Omental fat pad (tissue), 3 donors: ENCODE measurements at regions not wholly inside any gene's neighbourhood (a gene's known extent, or its start where the extent isn't known, plus 50 kb on each side); places are given as distances from the start of the nearest gene placed in this dataset.

Source experiments
- ATAC-seq: fragments of 150-250 bp; one replicate; pipeline ENCODE4 v1.9.1; 2016; ENCODE audit warnings: mild to moderate bottlenecking, moderate library complexity; ENCODE audit not compliant: low FRiP score
- DNase-seq: peaks from one replicate; pipeline ENCODE4 v3.0.0-alpha.2; 2019; ENCODE audit warnings: low spot score
- TF ChIP-seq, protein P1 (sequence below), 3 donors: fragments of 450-650 bp; IDR thresholded peaks; one replicate each; pipeline ENCODE4 v1.5.1; 2016 to 2017; ENCODE audit warnings: antibody characterized with exemption in 3 of 3, mild to moderate bottlenecking in 3 of 3, moderate library complexity in 2 of 3

DNA sequence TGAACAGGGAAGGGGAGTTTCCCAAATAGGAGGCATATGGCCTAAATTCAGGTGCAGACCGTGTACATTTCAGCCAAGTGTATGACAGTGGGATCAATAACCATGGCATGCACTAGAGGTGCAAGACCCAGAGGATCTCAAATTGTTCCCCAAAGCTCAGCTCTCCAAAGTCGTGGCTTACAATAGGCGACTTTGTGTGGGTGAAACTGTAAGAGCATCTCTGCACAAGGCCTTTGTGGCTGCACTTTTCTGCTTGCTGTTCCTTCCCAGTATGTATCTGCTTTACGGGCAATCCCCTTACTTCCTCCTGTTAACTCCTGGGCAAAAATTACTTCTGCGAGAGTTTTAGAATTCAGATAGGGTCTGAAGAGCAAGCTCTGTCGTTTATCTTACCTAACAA lies 518.3 kb upstream of the ZFP42 start:
- DNase-seq, result no peak
- TF ChIP-seq, protein P1, sequence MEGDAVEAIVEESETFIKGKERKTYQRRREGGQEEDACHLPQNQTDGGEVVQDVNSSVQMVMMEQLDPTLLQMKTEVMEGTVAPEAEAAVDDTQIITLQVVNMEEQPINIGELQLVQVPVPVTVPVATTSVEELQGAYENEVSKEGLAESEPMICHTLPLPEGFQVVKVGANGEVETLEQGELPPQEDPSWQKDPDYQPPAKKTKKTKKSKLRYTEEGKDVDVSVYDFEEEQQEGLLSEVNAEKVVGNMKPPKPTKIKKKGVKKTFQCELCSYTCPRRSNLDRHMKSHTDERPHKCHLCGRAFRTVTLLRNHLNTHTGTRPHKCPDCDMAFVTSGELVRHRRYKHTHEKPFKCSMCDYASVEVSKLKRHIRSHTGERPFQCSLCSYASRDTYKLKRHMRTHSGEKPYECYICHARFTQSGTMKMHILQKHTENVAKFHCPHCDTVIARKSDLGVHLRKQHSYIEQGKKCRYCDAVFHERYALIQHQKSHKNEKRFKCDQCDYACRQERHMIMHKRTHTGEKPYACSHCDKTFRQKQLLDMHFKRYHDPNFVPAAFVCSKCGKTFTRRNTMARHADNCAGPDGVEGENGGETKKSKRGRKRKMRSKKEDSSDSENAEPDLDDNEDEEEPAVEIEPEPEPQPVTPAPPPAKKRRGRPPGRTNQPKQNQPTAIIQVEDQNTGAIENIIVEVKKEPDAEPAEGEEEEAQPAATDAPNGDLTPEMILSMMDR (IDR thresholded peaks at IDR 0.05), result no peak
- ATAC-seq, result no peak

DNA sequence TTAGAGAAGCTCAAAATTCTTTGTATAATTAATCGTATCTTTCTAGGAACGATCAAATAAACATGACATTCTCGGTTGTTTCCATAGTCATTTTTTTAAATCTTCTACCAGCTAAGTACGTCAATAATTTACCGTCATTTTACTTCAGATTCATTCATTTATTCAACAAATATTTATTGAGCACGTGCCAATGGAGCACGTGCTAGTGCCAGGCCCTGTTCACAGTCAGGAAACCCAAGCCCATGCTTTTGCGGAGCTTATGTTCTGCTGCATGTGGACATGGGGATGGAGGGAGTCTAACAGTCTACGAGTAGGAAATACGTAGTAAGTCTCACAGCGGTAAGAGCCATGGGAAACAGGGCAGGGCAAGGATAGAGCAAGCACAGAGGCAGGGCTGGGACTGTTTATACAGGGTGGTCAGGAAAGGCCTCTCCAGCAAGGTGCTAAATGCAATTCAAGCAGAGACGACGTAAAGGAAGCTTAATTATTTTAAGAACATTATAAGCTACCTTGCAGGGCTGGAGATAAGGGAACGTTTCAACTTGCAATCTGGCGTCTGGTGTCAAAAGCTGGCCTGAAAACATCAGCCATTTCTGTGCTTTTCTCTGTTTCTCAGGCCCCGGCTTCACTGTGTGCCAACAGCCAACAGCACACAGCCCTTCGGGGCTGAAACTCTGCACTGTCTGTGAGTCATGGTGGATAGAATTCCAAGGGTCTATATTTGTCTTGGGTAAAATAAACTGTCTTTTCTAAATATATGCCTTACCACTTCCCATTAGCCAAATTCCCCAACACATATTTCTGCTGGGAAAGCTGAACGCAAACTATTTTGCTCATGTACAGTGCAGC lies 517.1 kb upstream of the ZFP42 start:
- DNase-seq, result no peak
- ATAC-seq, result no peak

DNA sequence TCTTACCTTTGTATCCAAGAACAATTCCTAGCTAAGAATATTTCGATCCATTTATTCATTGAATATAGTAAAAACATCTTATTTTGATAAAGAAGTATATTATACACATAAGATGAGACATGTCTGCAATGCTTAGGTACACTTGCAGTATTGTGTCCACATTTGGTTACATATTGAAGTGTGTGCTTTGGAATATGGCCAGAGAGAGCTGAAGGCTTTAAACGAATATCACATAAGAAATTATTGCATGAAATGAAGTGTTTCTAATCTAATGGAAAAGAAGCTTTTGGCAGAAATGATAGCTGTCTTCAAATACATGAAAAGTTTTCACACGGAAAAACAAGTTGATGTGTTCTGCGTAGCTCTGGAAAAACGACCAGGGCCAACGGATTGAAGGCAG lies 516.1 kb upstream of the ZFP42 start:
- no peak for ATAC-seq
- DNase-seq, result no peak
- TF ChIP-seq, protein P1 (IDR thresholded peaks at IDR 0.05), result no peak

More for the DNA sequence above, 517.1 kb upstream of the ZFP42 start:
- TF ChIP-seq, protein P1 (IDR thresholded peaks at IDR 0.05), result no peak

DNA sequence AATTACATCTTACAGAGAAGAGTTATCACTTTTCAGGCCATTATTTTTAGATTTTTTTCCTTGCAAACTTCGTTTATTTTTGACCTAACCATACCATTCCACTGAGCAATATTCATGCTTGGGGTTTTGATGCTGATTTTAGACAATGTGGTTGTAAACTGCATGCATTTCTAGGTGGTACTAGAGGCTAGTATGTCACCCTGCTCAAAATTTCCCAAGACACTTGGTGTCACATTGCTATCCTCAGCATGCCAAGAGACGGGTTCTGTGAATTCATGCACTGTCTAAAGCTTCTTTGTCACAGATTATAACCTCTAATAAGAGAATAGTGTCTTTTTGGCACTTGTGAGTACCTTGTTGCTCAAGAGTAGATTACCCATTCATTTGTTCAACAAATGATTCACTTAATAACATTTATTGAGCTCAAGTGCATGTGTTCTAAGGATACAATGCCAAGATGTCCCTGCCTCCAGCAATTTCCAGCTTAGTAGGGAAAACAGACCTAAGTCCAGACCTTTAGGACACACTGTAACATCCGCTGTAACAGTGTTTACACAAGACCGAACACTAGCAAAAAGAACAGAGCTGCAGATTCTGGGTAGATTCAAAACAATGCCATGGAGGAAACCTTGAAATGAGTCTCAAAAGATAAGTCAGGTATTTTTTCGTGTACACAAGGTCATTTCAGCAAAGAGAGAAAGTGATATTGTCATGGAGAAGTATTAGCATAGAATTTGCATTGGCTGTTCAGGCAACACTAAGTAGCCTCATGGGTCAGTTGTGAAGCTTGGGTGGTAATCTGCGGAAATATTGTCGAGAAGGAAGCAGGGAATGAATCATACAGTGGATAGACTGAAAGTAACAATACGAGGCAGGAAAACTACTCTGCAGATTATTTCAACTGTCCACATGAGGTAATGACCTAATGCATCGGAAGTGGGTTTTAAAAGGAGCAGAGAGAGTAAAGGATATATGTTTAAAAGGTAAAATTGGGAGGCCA lies 515.1 kb upstream of the ZFP42 start:
- TF ChIP-seq, protein P1 (IDR thresholded peaks at IDR 0.05), result no peak
- no peak for DNase-seq
- ATAC-seq, result no peak

DNA sequence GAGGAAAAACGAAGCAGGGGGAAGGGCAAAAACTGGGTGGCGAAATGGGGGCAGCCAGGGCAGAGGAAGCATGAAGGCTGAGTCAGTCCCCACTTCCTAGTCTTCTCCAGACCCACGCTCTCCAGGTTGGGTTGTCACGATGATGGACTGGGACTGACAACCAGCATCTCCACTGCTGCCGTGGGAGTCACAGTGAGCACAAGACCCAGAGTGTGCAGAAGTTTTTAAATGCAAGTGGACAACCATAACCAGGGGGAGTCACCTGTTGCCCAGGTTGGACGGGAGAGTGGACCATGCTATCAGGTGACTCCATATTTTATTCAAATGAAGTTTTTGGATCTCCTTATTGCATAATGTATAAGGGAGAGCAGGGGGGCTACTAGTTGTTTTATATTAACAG lies 511.4 kb upstream of the ZFP42 start:
- TF ChIP-seq, protein P1 (IDR thresholded peaks at IDR 0.05), result no peak
- DNase-seq (no peak), ATAC-seq (no peak)

DNA sequence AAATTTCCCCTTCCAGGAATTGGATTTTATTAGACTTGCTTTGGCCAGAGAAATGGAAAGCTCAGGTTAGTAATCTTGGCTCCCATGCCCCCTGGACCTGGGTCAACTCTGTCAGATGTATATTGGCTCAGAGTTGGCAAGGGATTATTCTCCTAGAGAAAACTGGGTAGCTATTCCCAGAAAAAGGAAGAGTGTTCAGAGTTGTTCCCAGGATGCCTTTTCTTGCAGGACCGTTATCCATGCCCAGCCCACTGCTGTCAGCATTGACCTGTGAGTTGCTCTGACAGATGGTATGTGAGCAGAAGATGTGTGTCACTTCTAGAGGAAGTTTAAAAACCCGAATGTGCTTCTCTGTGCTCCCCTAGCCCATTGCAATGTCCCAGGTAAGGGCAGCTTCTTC lies 509.9 kb upstream of the ZFP42 start:
- DNase-seq, result no peak

More for the DNA sequence above, 509.9 kb upstream of the ZFP42 start:
- TF ChIP-seq, protein P1 (IDR thresholded peaks at IDR 0.05), result no peak
- ATAC-seq, result no peak
